ENCODE measurements at regions not wholly inside any gene's neighbourhood (a gene's known extent, or its start where the extent isn't known, plus 50 kb on each side); places are given as distances from the start of the nearest gene placed in this dataset.
"Not testable (repeated sequence)": the region's sequence is repeated elsewhere in the genome, so short reads cannot be mapped to it uniquely, and the experiment has no call there.

DNA sequence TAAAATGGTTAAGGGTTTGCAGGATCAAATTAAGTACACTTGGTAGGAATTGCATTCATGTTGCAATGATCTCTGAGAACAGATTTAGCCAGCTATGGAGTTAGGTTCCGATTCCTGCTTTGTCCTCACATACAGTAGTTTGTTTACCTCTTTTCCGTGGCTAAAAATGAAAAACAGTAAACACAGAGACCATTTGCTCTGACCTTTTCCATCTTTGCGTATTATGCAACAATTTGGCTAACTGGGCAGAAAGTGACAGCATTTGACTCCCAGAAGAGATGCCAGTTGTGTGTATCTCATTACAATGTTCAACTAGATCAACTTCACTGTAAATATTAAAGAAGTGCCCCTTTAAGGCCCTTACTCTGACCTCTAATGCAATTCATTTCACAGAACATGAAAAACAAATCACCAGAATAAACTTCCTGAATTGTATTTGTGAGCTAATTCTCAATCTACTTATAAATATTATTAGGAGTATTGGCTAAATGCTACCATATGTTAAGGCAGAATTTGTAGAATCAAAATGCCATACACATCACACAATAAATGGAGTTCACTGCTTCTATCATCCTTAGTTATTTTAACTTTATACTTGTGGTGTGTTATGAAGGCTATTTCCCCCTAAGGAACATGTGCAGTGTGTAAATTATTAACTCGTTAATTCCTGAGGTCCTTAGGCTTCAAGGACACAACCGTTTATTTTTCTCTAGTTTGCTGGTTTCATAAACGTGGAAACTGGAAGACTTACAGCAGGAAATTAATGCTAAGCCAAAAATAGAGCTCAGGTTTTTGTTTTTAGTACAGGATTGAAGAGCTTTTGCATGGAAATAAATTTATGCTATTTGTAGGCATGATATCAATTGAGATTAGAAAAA, 380.7 kb upstream of the CITED2 start:
- DNase-seq (ENCODE audit: low spot score): no peak
- intact Hi-C loops (cut with DNase I): no loop called here

DNA sequence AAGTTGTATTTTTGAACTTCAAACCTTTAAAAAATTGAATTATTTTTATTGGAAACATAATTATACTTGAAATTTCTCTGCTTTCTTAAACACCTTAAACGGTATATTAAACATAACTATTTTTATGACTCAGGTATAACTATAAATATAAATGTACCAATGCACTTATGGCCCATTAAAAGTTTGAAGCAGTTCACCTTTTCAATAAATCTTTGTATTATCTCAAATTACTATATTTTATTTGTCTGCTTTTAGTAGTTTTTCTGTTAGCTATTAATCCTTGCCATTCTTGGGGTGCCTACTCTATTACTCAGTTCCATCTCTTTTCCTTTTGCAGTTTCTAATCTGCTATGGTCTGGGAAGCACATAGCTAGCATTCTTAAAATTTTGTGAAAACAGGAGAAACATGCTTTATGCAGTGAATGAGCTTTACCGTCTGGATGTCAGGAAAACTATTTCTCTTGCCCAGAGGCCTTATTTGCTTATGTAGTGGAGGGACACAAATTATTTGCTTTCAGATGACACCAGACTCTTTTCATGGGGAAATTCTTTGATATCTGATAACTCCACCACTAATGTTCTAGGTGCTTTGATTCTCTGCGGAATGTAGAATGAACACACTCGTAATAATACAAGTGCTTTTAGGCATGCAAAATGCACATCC, 378.9 kb upstream of the CITED2 start:
- intact Hi-C loops (cut with DNase I): no loop called here
- DNase-seq (ENCODE audit: low spot score): no peak

DNA sequence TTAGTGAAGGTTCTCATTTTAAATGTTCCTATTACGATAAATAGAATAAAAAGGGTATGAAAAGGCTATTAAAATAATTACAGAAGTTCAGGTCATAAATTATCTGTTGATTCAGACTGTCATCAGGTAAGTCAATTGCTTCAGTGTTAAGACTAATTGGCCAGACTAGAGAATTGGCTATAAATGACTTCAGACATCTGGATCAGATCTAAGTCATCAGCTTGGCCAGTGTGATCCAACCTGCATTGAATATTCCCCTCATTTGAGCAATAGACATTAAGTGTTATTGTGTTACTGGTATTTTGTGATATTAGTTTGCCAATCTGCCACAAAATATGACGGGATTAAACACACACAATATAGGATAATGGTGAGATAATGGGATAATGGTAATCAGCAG, 377.6 kb upstream of the CITED2 start:
- no peak for DNase-seq (ENCODE audit: low spot score)
- intact Hi-C loops (cut with DNase I): no loop called here

DNA sequence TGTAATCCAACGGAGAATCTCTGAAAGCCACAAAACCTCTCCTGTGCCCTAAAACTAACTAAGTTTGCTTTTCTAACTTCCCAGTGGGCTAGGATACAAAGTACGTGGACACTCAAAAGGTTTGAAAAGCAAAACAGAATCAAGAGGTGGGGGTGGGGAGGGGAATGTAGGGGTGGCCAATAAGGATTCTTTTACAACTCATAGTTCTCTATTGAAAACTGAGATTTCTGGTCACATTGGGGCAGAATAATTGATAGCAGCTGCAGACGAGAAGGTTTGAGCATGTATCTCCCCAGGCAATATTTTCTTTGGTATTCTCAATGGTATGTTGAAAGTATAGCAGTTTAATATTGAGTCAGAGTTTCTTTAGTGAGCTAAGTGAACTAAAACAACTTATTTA, 376.7 kb upstream of the CITED2 start:
- no peak for DNase-seq (ENCODE audit: low spot score)
- intact Hi-C loops (cut with DNase I): no loop called here

DNA sequence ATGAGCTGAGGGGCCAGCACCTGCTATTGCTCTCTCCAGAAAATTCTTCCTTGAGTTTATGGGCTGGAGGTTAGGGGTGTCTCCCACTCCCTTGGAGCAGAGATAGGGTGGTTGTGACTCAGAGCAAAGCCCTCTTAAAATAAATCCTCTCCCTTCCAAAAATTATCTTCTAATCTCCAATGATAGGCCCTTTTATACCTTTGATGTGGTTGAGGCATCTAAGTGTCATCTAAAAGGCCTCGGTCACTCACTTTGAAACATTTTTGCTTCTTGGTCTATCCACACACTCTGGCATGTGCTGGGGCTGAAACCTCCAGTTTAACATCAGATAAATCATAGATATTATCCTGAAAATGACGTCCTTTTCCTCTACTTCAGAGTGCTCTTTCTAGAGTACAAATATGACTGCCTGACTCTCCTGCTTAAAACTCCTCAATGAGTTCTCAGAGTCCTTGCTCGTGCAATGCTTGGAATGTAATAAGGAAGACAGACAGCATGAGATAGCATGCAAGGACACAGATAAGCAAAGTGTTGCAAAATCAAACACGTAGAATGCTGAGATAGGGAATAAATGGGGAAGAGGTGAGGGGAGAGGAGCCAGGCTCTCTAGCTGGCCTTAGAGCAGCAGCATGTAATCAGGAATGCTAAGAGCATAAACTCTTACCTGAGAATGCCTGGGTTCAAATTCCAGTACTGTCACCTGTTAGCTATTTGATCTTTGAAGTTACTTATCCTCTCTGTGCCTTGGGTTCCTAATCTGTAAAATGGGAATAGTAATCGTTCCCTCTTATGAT, 374.1 kb upstream of the CITED2 start:
- no peak for DNase-seq (ENCODE audit: low spot score)
- intact Hi-C loops (cut with DNase I): no loop called here

DNA sequence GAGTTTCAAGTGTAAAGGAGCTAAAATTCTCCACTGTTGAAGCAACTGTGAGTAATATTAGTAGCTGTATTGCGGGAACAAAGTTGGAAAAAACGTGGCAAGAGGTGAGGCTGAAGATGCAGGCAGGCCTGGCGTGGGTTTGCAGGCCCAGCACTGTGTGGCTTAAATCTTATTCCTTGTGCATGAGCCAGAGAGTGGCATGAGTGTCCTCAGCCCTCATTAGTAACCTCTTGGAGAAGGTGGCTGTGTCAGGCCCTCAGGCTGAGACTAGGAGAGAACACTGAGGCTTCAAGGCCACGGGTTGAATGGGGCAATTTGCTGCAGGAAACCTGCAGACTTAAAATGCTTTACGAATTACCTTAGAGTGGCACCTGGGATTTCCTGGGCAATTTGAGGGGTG, 372.7 kb upstream of the CITED2 start:
- no peak for DNase-seq (ENCODE audit: low spot score)
- intact Hi-C loops (cut with DNase I): no loop called here

DNA sequence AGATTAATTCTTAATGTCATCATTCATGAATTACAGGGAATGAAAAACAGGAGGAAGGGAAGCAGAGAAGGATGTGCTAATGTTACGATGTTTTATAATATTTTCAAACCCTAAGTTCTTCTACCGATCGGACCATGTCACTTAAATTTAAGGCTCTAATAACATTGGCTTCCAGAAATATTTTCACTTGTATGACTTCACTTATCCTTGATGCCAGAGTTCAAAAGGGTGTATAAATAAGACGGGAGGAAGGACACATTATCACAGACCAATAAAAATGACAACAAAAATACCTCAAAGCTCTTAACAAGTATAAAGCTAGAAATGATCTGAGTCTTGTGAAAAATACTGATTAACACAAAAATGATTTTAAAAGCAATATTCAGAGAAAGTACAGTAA, 370.4 kb upstream of the CITED2 start:
- no peak for DNase-seq (ENCODE audit: low spot score)
- intact Hi-C loops (cut with DNase I): no loop called here

DNA sequence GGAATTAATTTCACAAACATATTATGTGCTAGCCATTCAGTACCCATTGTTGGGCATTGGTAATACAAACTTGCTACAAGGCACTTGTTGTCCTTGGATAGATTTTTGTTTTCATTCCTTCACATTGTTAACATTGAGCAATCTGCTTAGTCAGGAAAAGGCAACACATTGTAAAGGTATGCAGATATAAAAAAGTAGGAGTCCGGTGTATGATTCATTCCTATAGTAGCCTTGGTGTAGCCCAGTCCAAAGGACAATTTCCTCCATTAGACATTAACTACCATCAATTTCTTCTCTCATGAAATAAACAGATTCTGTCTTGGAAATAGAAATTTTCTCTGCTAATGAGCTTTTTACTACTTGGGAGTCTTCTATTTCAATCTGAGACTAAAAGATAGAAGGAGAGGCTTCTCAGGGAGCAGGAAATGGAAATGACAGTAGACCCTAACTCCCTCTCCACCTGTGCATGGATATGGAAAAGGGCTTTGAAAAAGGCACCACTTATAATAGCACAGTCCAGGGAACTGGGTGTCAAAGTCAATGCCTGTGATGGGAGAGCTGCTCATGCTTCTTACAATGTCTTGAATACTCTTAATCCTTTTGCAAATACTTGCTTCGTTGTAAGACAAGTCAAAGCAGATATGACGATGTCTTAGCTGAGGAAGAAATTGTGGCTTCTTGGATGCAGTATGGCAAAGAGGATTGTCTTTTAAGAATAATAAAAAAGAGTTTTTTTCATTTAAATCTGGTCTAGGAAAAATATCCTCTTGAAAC, 369.4 kb upstream of the CITED2 start:
- intact Hi-C loops (cut with DNase I): no loop called here
- DNase-seq (ENCODE audit: low spot score): no peak

DNA sequence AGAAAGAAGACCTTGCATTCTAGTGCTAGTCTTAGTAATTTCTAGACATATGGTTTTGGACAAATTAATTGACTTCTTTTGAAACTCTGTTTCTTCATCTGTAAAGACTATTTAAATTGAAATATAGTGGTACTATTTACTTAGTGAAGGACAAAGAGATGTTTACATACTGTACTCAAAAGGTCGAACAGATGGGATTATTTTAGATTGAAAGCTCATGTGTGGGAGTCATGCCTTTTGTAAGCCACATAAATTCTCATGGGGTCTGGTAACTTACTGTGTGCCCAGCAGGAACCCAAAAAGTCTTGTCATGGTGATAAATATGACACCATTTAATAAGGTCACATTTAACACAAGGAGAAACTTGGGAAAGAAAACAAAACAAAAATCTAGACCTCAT, 368.2 kb upstream of the CITED2 start:
- intact Hi-C loops (cut with DNase I): no loop called here
- no peak for DNase-seq (ENCODE audit: low spot score)

DNA sequence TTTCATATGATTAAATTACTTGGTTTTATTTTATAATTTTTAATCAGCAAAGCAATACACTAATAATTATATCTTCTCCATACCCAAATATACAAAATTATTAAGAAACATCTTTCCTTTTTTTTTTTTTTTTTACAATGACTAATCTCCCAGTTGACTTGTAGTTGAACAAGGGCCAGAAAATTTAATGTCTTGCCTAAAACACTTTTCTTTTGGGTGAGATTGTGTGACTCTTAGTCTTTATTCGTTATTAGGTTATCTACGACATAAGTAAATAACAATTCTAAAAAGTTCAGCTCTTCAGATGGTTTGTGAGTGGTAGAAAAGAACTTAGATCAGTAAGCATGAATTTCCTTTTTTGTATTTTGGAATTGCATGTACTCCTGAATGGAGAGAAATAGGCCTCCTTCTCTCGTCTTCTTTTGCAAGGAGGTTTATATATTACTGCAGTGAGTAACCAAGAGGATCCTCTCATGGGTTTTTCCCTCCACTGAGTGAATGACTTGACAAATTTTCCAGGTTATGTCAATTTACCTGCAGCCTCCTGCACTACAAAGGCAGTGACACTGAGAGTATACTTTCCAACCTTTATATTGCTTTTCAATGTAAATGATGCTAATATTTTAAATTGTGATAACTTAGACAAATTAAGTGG, 364.5 kb upstream of the CITED2 start:
- intact Hi-C loops (cut with DNase I): no loop called here
- no peak for DNase-seq (ENCODE audit: low spot score)

DNA sequence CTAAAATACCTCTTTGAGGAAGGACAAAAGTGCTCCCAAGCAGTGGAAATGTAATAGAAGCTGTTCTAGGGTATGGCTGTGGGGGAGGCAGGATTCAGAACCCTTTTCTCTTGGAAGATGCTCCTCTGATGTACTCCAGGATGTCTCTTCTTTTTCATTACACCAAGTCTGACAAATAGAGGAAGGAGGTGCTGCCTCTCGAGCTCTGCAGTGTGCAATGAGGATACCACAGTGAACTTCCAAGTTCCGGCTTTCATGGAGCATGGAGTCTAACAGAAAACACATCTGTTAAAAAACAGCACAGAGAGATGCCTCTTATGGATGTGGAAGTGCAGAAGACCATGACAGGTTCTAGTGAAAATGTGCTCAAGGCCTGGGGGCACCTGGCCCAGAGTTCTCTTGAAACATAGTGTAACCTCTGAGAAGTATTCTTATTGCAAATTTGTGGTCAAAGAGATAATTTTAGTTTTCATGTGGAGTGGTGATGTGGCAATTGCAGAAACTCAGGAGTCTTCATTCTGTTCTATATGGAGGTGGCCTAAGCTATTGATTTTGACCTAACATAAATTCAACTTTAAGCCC, 362.0 kb upstream of the CITED2 start:
- DNase-seq (ENCODE audit: low spot score): no peak
- intact Hi-C loops (cut with DNase I): no loop called here

DNA sequence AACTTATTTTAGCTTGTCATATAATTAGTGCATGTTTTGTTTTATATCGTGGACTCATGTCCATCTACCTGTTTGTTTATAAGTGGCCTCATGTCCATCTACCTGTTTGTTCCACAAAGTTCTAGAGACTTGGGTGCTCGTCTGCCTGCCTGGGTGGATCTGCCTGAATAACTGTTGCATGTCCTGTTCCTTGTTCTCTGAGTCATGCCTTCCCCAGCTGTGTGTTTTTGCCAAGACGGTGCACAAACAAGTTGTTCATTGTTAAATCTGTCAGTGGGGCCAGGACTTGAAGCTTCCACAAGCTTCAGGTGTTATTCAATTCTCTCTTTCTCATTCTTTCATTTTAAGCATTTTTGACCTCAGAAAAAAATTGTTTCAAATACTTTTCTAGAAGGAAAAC, 358.0 kb upstream of the CITED2 start:
- intact Hi-C loops (cut with DNase I): no loop called here

DNA sequence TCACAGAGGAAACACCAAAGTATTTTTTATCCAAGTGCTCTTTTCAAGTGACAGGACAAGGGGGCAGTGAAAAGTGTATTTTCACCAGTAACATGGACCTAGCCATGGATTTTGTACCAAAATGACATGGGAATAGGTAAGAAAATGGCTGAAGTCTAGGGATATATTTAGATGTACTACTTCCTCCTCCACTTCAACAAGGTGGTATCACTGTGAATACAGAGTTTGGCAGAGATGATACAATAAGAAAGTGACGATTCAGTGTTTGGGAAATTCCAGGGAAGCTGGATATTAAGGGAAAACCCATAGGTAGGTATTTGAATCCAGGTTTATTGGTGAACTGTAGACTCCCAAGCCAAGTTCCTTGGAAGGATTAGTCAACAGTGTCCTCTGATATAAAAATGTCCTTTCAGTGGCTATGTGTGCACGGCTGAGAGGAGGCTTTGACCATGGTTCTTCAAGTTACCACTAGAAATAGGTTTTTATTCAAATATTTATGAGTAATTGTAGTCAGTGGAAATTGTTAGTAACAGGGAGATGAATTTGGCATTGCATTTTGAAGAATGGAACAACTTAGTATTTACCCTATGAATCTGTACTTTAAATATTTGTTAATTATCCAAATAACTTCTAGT, 356.0 kb upstream of the CITED2 start:
- no peak for DNase-seq (ENCODE audit: low spot score)
- intact Hi-C loops (cut with DNase I): no loop called here

More for the DNA sequence above, 358.0 kb upstream of the CITED2 start:
- no peak for DNase-seq (ENCODE audit: low spot score)

DNA sequence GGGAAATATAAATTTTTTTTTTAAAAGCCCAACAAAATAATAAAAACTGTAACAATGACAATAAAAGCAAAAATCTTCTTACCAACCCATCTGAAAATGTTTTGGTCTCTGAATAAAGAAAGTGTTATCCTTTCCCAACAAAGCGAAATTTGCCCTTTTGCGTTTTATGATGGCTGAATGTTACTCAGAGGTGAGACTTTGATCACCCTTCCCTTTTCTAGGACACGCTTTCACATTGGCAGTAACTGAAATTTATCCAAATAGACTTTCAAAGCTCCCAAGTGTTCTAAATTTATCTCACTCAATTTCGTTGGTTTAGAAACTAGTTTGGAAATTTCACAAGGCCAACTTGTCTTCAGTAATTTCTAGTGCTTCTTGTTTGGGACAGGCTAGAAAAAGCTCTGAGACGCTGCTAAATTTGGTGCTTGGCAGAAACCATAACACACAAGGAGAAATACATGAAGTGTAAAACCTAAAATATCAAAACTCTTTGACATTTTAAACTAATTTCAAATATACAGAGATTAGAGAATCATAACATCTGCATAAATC, 354.5 kb upstream of the CITED2 start:
- DNase-seq (ENCODE audit: low spot score): no peak
- intact Hi-C loops (cut with DNase I): no loop called here

DNA sequence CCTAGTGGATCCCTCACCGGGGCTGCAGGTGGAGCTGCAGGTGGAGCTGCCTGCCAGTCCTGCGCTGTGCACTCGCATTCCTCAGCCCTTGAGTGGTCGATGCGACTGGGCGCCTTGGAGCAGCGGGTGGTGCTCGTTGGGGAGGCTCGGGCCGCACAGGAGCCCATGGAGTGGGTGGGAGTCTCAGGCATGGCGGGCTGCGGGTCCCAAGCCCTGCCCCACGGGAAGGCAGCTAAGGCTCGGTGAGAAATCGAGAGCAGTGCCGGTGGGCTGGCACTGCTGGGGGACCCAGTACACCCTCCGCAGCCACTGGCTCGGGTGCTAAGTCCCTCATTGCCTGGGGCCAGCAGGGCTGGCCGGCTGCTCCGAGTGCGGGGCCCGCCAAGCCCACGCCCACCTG, 351.8 kb upstream of the CITED2 start:
- DNase-seq (ENCODE audit: low spot score); intact Hi-C loops (cut with DNase I): not testable (repeated sequence)

DNA sequence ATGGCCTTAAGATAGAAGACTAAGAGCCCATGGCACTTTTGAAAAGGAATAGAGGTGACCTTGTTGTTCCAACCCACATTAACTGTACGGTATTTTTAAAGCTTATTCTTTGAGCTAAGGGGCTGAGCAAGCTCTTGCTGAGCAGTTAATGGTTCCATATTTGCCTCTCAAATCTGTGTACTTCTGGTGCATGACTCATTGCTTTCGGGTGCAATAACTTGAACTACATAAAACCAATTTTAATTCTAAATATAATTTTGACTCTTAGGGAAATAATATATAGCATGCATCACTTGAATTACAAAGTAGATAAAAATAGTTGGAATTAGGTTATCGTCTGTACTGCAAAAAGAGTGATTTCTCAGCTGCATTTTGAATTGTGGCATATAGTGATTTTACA, 348.1 kb upstream of the CITED2 start:
- no peak for DNase-seq (ENCODE audit: low spot score)
- intact Hi-C loops (cut with DNase I): no loop called here

DNA sequence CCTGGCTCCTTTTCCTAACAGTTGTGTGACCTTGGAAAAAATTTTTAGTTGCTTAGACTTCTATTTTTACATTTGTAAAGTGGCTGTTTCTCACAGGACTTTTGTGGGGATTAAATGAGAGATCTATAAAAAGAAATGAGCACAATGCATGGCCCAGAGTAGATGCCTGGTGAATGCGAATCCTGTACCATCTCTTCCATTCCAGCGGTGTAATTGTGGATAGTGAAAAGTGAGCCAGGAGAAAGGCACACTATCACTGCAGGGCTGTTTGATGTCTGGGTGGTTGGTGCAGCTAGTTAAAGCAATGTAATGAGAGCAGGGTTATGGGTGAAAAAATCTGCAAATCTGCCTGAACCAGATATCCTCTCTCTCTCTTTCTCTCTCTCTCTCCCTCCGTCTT, 347.5 kb upstream of the CITED2 start:
- no peak for DNase-seq (ENCODE audit: low spot score)
- intact Hi-C loops (cut with DNase I): no loop called here

DNA sequence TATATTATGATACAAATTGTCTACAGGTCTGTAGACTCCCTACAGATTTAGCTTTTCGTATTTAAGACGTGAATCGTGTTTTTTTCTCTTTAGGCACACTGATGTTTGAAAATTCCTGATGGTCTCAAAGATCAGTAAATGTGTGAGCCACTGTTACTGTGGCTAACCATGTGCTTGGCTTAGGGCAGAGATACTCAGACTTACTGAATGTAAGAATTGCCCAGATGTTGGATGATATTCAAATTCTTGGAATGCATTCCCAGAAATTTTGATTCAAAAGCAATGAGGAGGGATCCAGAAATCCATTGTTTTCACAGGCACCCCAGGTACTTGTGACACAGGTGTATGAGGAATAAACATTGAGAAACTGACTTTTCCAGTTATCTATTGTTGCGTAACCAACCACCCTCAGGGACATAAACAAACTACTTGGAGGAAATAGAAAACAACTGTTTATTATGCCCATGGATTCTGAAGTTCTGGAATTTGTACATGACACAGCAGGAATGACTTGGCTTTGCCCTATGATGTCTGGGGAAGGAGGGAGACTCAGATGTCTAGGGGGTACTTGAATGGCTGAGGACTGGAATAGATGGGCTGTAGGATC, 339.6 kb upstream of the CITED2 start:
- intact Hi-C loops (cut with DNase I): no loop called here
- no peak for DNase-seq (ENCODE audit: low spot score)
